ENCODE measurements at regions not wholly inside any gene's neighbourhood (a gene's known extent, or its start where the extent isn't known, plus 50 kb on each side); places are given as distances from the start of the nearest gene placed in this dataset.

DNA sequence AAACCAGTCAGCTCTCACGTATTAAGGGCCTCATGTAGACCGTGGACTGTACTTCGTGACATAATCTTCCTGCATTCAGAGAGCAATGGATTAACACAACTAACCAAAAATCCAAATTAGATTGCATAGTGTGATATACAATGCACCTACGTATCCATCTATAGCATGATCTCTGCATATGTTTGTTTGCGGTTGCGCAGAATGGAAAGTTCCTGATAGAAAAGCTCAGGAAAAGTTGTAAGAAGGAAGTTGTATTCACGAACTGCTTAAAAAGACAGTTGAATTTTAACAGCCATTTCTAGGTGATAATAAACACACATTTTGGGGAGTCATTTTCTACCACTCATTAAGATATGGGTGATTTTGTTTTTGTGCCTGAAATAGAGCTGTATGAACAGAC is 869.0 kb downstream of the TLE4 start:
- H3K36me3 Mint-ChIP-seq = peaks cover 0 to 10% of the 10 kb centered on the region in 2 donors
- H3K4me1 Mint-ChIP-seq = peaks cover 0 to 2% (median 0%) of the 10 kb centered on the region in 3 donors
- no peak overlapping the region for H3K27ac Mint-ChIP-seq
- ATAC-seq (ENCODE audit: low read depth in 2 of 2) (no peak), DNase-seq (no peak)
- H3K4me3 Mint-ChIP-seq = no peak overlapping the region
- H3K9me3 Mint-ChIP-seq = peaks cover 0 to 2% (median 0%) of the 10 kb centered on the region in 7 donors
- no peaks in the 10 kb centered on the region for H3K27me3 Mint-ChIP-seq

DNA sequence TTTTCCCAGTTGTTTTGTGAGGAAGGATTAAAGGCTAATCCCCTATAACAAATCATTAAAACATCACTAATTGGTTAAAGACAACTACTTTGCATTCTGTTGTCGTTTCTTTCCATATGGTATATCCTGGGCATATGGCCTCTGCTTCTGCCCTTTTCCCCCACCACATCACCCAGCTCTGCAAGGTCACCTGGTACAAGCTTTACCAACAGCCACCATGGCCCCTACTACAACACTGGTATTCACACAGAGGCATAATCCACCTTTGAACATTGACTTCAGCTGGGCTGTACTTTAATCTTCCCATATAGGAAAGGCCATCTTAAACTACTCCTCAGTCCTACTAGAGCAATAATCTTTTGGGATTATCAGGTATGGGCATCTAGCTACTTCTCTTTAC is 866.1 kb downstream of the TLE4 start:
- Mint-ChIP-seq H3K36me3 (no peaks in the 10 kb centered on the region), H3K9me3 (peaks cover 0 to 4% (median 0%) of the 10 kb centered on the region in 7 donors), H3K4me3 (no peak overlapping the region), H3K27ac (no peak overlapping the region), H3K27me3 (no peaks in the 10 kb centered on the region), H3K4me1 (peaks cover 0 to 2% (median 0%) of the 10 kb centered on the region in 3 donors)
- ATAC-seq (ENCODE audit: low read depth in 2 of 2) = no peak
- DNase-seq = no peak

DNA sequence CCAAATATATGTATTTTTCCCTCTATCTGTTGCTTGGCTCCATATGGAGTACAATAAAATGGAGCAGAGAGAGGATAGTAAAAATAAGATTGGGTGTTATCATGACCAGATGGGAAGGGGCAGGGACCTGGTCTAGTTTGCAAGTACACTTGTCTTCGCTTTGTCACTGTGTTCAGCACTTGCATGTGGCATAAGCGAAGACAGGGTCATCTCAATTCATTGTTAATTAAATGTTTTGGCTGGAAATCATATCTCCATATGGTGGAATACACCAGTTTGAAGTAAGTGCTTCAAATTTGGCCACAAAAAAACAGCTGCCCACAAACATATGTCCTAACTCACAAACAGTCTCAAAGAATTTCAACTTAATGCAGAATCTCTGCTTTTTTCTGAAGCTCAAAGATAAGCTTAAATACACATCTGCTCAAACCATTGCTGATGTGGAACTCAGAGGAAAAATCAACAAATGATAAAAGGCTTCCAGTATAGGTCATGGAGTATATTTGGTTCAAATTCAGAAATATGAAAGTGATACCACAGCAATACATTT is 865.4 kb downstream of the TLE4 start:
- no peak for DNase-seq

DNA sequence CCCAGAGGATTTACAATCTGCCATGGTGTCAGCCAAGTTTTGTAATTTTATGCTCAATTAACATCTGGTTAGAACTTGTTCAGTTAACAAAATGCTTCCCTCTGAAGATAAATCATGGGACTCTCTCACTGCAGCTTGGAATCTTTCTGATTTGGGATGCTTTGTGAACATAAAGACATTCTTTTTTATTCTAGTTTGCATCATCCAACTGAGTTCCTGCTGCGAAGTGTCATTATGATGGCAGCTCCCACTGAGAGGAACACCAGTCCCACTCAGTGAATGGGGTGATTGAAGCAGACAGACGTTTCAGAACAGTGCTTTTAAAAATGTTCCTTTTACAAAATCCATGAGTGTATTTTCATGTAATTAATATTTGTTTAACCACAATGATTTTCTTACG is 863.8 kb downstream of the TLE4 start:
- H3K27me3 Mint-ChIP-seq = no peaks in the 10 kb centered on the region
- no peak overlapping the region for H3K27ac Mint-ChIP-seq
- H3K4me1 Mint-ChIP-seq = peaks cover 0 to 1% (median 0%) of the 10 kb centered on the region in 3 donors
- peaks cover 0 to 4% (median 0%) of the 10 kb centered on the region in 7 donors for H3K9me3 Mint-ChIP-seq
- H3K36me3 Mint-ChIP-seq = peaks cover 2 to 3% of the 10 kb centered on the region in 2 donors
- no peak overlapping the region for H3K4me3 Mint-ChIP-seq
- no peak for ATAC-seq (ENCODE audit: low read depth in 2 of 2)
- no peak for DNase-seq

More for the DNA sequence above, 865.4 kb downstream of the TLE4 start:
- no peaks in the 10 kb centered on the region for H3K4me1 Mint-ChIP-seq
- ATAC-seq (ENCODE audit: low read depth in 2 of 2) = no peak
- H3K27me3 Mint-ChIP-seq = no peaks in the 10 kb centered on the region
- peaks cover 0 to 4% (median 0%) of the 10 kb centered on the region in 7 donors for H3K9me3 Mint-ChIP-seq
- no peaks in the 10 kb centered on the region for H3K36me3 Mint-ChIP-seq
- H3K4me3 Mint-ChIP-seq = no peak overlapping the region
- H3K27ac Mint-ChIP-seq = no peak overlapping the region

DNA sequence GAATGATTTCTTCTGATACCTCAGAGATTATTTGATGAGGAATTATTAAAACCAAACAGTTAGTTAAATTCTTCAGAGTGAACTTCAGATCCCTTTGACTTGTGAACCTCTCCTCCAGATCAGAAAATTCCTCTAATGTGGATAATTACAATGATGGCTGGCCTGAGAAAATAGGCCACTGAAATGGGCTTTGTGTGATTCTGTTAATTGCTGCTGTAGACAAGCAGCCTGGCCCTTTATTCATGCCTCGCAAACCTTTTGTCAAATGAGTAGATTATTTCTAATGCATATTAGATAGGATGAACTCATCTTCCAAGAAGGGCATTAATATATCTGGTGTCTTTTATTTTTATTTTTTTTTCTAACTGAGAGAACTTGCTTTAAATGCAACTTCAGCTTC is 855.2 kb downstream of the TLE4 start:
- H3K9me3 Mint-ChIP-seq = peaks cover 0 to 8% (median 4%) of the 10 kb centered on the region in 7 donors
- H3K4me1 Mint-ChIP-seq = peaks cover 0 to 3% (median 0%) of the 10 kb centered on the region in 3 donors
- no peak overlapping the region for H3K27ac Mint-ChIP-seq
- H3K27me3 Mint-ChIP-seq = no peaks in the 10 kb centered on the region
- peaks cover 7 to 16% of the 10 kb centered on the region in 2 donors for H3K36me3 Mint-ChIP-seq
- H3K4me3 Mint-ChIP-seq = no peak overlapping the region
- no peak for DNase-seq
- ATAC-seq (ENCODE audit: low read depth in 2 of 2) = no peak

DNA sequence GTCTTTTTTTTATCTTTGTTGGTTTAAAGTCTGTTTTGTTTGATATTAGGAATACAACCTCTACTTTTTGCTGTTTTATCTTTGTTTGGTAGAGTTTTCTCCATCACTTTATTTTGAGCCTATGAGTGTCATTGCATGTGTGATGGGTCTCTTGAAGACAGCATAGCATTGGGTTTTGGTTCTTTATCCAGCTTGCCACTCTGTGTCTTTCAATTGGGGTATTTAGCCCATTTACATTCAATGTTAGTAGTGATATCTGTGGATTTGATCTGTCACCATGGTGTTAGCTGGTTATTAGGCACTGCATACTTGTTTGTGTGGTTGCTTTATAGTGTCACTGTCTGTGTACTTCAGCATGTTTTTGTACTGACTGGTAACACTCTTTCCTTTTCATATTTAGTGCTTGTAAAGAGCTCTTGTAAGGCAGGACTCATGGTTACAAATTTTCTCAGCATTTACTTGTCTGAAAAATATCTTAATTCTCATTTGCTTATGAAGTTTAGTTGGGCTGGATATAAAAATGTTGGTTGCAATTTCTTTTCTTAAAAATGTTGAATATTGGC is 845.5 kb downstream of the TLE4 start:
- no peak for DNase-seq
- no peak for ATAC-seq (ENCODE audit: low read depth in 2 of 2)
- Mint-ChIP-seq H3K27me3 (no peaks in the 10 kb centered on the region), H3K9me3 (peaks cover 21 to 54% (median 38%) of the 10 kb centered on the region in 7 donors), H3K4me3 (no peak overlapping the region), H3K4me1 (peaks cover 0 to 3% (median 0%) of the 10 kb centered on the region in 3 donors), H3K36me3 (peaks cover 33 to 44% of the 10 kb centered on the region in 2 donors), H3K27ac (peak overlapping the region in 1 of 6 donors; percentile 15)

DNA sequence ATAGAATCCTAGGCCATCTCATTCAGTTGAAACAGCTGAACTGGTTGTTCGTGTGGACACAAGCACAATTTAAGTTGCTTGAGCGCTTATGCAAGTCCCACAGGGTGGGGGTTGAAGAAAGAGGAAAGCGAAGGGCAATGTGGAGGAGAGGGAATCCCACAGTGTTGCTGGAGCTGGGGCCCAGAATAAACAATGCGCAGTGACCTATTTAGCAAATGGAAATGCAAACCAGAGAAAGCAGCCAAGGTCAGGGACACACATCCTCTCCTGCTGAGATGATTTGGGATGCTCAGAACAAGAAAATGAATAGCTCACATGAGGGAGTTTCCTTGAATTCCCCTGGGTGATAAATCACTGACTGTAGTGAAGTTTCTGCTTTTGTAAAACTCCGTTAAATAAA is 838.3 kb downstream of the TLE4 start:
- H3K4me1 Mint-ChIP-seq = peaks cover 11 to 26% (median 15%) of the 10 kb centered on the region in 3 donors
- DNase-seq (peak; percentile 2), ATAC-seq (ENCODE audit: low read depth in 2 of 2) (peak; percentile 46 to 70)
- peak overlapping the region in 2 of 6 donors; percentile 7 to 63 for H3K27ac Mint-ChIP-seq
- peak overlapping the region in 1 of 8 donors; percentile 65 for H3K4me3 Mint-ChIP-seq
- H3K36me3 Mint-ChIP-seq = peaks cover 10 to 16% of the 10 kb centered on the region in 2 donors
- no peaks in the 10 kb centered on the region for H3K27me3 Mint-ChIP-seq
- H3K9me3 Mint-ChIP-seq = peaks cover 0 to 30% (median 8%) of the 10 kb centered on the region in 7 donors

DNA sequence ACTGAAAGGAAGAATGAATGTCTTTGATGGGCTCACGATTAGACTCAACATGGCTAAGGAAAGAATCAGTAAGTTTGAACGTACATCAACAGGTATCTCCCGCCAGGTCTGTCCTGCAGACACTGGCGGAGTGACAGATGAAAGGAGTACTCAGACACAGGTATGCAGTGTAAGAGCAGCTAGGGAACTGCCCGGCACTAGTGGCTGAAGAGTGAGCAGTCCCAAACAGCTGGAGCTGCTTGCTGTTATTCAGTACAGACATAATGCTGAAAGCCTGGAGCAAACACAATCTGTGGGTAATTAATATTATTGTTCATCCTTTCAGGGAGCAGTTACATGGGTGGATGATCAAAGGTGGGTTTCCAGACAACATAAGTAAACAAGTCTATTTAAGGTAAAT is 835.5 kb downstream of the TLE4 start:
- ATAC-seq (ENCODE audit: low read depth in 2 of 2) (no peak), DNase-seq (no peak)
- Mint-ChIP-seq H3K36me3 (peaks cover 10 to 22% of the 10 kb centered on the region in 2 donors), H3K27ac (no peak overlapping the region), H3K4me1 (peaks cover 11 to 26% (median 15%) of the 10 kb centered on the region in 3 donors), H3K9me3 (peaks cover 0 to 26% (median 7%) of the 10 kb centered on the region in 7 donors), H3K27me3 (no peaks in the 10 kb centered on the region), H3K4me3 (no peak overlapping the region)

DNA sequence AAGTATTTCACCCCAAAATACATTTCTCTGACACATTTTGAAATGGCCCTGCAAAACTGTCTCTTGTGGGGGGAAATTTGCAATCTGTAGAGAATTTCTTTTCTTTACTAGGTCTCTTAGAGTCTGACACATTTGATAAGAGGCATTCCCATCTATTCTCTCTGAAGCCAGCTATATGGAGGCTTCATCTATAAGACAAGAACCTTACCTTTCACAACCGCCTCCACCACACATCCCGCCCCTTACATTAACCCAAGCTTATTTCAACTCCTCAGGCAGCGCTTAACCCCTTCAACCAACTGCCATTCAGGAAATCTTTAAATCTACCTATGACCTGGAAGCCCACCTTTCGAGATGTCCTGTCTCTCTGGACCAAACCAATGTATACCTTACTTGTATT is 829.5 kb downstream of the TLE4 start:
- H3K4me3 Mint-ChIP-seq = no peak overlapping the region
- peaks cover 0 to 8% (median 3%) of the 10 kb centered on the region in 7 donors for H3K9me3 Mint-ChIP-seq
- H3K27me3 Mint-ChIP-seq = no peaks in the 10 kb centered on the region
- peaks cover 13 to 17% of the 10 kb centered on the region in 2 donors for H3K36me3 Mint-ChIP-seq
- ATAC-seq (ENCODE audit: low read depth in 2 of 2) (no peak), DNase-seq (no peak)
- H3K4me1 Mint-ChIP-seq = no peaks in the 10 kb centered on the region
- H3K27ac Mint-ChIP-seq = no peak overlapping the region

DNA sequence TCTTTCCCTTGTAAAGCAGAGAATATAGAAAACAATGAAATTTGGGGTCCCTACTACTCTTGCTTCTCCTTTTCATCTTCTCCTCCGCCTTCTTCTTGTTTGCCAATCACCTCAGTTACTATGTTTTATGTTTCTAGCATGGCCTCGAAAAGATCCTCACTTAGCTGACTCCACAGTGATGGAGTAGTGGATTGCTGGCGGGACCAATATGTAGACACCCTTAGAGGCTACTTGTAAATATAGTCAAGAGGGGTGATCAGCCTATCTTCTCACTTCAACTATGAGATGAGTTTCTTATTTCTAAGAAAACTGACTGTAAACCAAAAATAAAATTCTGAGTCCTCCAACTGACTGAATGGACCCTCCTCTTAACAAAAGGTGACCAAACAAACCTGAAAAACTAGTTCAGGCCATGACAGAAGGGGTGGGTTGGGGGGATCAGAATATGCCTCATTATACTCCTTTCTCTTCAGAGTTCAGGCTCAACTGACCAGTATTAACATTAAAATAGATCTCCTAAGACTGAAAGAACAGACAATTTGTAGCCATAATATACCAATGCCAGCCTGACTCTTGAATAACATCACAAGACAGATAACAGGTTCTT is 829.0 kb downstream of the TLE4 start:
- H3K4me3 Mint-ChIP-seq = no peak overlapping the region

DNA sequence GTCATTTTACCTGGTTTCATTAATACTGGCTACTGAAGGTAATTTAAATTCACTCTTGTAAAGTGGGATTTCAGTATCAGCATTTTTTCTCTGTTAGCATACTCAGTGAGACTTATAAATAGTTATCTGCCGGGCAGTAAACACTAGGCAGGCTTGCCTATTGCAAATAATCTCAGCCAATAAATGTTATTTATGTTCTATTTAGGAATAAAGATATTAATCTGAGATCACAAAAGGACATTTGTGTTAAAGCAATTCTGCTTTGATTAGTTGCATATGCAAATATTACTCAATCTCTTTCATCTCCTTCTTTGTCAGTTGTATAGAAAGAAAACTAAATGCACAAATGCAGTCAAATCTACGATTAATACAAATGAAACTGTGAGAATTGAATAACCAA is 827.8 kb downstream of the TLE4 start:
- no peak overlapping the region for H3K27ac Mint-ChIP-seq
- H3K27me3 Mint-ChIP-seq = no peaks in the 10 kb centered on the region
- peaks cover 13 to 17% of the 10 kb centered on the region in 2 donors for H3K36me3 Mint-ChIP-seq
- no peak for DNase-seq
- H3K4me3 Mint-ChIP-seq = no peak overlapping the region
- H3K9me3 Mint-ChIP-seq = peaks cover 0 to 4% (median 0%) of the 10 kb centered on the region in 7 donors
- ATAC-seq (ENCODE audit: low read depth in 2 of 2) = no peak
- no peaks in the 10 kb centered on the region for H3K4me1 Mint-ChIP-seq

More for the DNA sequence above, 829.0 kb downstream of the TLE4 start:
- no peaks in the 10 kb centered on the region for H3K4me1 Mint-ChIP-seq
- H3K36me3 Mint-ChIP-seq = peaks cover 13 to 17% of the 10 kb centered on the region in 2 donors
- no peak overlapping the region for H3K27ac Mint-ChIP-seq
- ATAC-seq (ENCODE audit: low read depth in 2 of 2) (no peak), DNase-seq (no peak)
- H3K9me3 Mint-ChIP-seq = peaks cover 0 to 5% (median 3%) of the 10 kb centered on the region in 7 donors
- H3K27me3 Mint-ChIP-seq = no peaks in the 10 kb centered on the region

DNA sequence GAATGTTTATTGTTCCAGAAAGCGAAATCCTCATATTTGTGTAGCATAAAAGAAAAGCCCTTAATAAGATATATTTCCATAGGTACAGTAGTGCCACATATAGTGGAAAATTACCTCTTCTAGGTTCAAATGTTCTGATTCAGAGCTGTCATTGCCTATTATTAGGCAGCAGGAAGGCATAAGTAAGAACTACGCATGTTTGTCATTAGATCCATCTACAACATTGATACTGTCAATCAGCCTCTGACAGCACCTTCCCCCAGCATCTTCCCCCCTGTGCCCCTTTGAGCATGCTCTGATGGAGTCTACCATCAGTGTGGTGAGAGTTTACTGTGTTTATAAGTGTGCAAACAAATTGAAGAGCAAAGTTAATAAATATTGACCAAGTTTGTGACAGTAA is 816.1 kb downstream of the TLE4 start:
- H3K4me1 Mint-ChIP-seq = no peaks in the 10 kb centered on the region
- peak overlapping the region in 1 of 6 donors; percentile 50 for H3K27ac Mint-ChIP-seq
- H3K9me3 Mint-ChIP-seq = peaks cover 4 to 40% (median 17%) of the 10 kb centered on the region in 7 donors
- H3K4me3 Mint-ChIP-seq = no peak overlapping the region
- H3K36me3 Mint-ChIP-seq = peaks cover 4 to 18% of the 10 kb centered on the region in 2 donors
- H3K27me3 Mint-ChIP-seq = no peaks in the 10 kb centered on the region
- DNase-seq (no peak), ATAC-seq (ENCODE audit: low read depth in 2 of 2) (no peak)

DNA sequence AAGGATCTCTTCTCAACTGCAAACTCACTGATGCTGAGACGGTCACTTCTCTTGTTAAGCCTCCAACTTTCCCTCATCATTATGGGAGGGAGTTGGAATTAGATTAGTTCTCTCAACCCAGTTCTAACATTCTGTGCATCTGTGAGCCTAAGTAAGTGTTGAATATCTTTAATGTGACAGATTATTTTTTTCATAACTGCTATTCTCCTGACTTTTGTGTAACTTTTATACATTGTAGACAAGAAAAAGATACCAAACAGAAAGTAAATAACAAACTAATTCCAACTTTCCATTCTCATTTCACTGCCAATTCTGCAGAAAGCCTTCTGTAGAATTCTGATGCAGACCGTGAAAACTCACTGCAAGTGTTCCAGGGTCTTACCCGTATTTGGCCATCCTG is 813.5 kb downstream of the TLE4 start:
- DNase-seq (no peak), ATAC-seq (ENCODE audit: low read depth in 2 of 2) (no peak)
- no peaks in the 10 kb centered on the region for H3K4me1 Mint-ChIP-seq
- peaks cover 0 to 4% of the 10 kb centered on the region in 2 donors for H3K36me3 Mint-ChIP-seq
- no peaks in the 10 kb centered on the region for H3K27me3 Mint-ChIP-seq
- no peak overlapping the region for H3K27ac Mint-ChIP-seq
- no peak overlapping the region for H3K4me3 Mint-ChIP-seq
- peaks cover 0 to 18% (median 6%) of the 10 kb centered on the region in 7 donors for H3K9me3 Mint-ChIP-seq

DNA sequence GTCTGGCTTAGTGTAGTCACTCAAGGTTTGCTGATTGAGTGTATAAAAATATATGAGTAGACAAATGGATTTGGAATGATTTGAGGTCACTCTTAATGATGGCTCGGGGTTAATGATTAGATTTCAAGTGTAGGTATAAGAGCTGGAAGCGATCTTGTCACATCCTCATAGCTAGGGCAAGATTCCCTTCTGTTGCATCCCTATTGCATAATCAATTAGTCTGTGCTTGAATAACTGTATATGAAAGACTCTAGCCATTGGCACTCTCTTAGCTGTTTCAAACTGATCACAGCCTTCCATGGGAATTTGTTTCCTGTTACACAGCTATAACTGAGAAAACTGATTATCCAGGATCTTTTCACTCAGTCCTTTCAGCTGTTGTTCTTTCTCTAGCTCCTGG is 811.6 kb downstream of the TLE4 start:
- Mint-ChIP-seq H3K27me3 (no peaks in the 10 kb centered on the region), H3K9me3 (peaks cover 0 to 16% (median 6%) of the 10 kb centered on the region in 7 donors), H3K27ac (no peak overlapping the region), H3K4me3 (no peak overlapping the region), H3K36me3 (peaks cover 0 to 4% of the 10 kb centered on the region in 2 donors), H3K4me1 (peaks cover 0 to 8% (median 1%) of the 10 kb centered on the region in 3 donors)
- DNase-seq = no peak
- ATAC-seq (ENCODE audit: low read depth in 2 of 2) = no peak

Data from naive B cell (primary cell).